B cell (primary cell): ENCODE measurements at regions not wholly inside any gene's neighbourhood (a gene's known extent, or its start where the extent isn't known, plus 50 kb on each side); places are given as distances from the start of the nearest gene placed in this dataset.

Source experiments
- ATAC-seq: fragments of 200-7000 bp; cut with Tn5 transposase; one replicate; pipeline ENCODE4 v1.10.0; 2021; ENCODE audit warnings: low read depth, mild to moderate bottlenecking, moderate number of reproducible peaks, moderate library complexity
- CTCF ChIA-PET: fragments of 350-600 bp; sonication (Branson Sonifier 250); formaldehyde crosslinking; loops from one replicate; lab custom pipeline; 2021; ENCODE audit warnings: antibody characterized with exemption, inconsistent platforms; lab: Charles Lee
- POLR2A ChIA-PET: fragments of 350-600 bp; sonication (Branson Sonifier 250); formaldehyde crosslinking; loops from one replicate; lab custom pipeline; 2021; ENCODE audit warnings: antibody characterized with exemption; lab: Charles Lee
- DNase-seq: peaks from one replicate; pipeline ENCODE4 v3.0.0; 2013
- H2AFZ ChIP-seq: 2 replicates; pipeline ENCODE4 v1.6.1; 2012; ENCODE audit warnings: mild to moderate bottlenecking, low read depth, low read length; ENCODE audit not compliant: insufficient read depth, poor library complexity, severe bottlenecking
- H3K27ac ChIP-seq, 2 donors: 1 replicate in 1 of 2; 2 replicates in 1 of 2; pipeline ENCODE4 v1.5.1; 2012 to 2013; ENCODE audit warnings: low read length in 2 of 2, mild to moderate bottlenecking in 2 of 2, moderate library complexity in 1 of 2
- H3K27me3 ChIP-seq, 4 experiments: fragments of 200-600 bp in 1 of 4; sonication (generic) in 1 of 4; replicated peaks in 1 of 4; 1 replicate in 2 of 4; 2 replicates in 2 of 4; pipeline versions ENCODE4 v1.6.1 to v1.7.0; 2013 to 2016; ENCODE audit warnings: low read length in 3 of 4, mild to moderate bottlenecking in 2 of 4, mixed read lengths in 1 of 4, moderate library complexity in 1 of 4; ENCODE audit not compliant: insufficient read depth in 4 of 4, control insufficient read depth in 3 of 4; ENCODE audit errors: control extremely low read depth in 1 of 4
- H3K36me3 ChIP-seq, 2 experiments: replicated peaks in 1 of 2; 1 replicate in 1 of 2; 2 replicates in 1 of 2; pipeline versions ENCODE4 v1.6.1 to v1.7.1; 2013; ENCODE audit warnings: low read length in 1 of 2; ENCODE audit not compliant: insufficient read depth in 2 of 2, control insufficient read depth in 1 of 2; ENCODE audit errors: control extremely low read depth in 1 of 2, extremely low read depth in 1 of 2
- H3K4me1 ChIP-seq, 2 donors: fragments of 200-600 bp in 1 of 2; sonication (generic) in 1 of 2; 1 replicate in 1 of 2; 2 replicates in 1 of 2; pipeline versions ENCODE4 v1.5.1 to v1.6.1; 2013 to 2017; ENCODE audit warnings: low read length in 2 of 2; ENCODE audit not compliant: control insufficient read depth in 2 of 2, insufficient read depth in 2 of 2
- H3K4me2 ChIP-seq: replicated peaks from 2 replicates; pipeline ENCODE3; 2012; ENCODE audit warnings: mild to moderate bottlenecking, low read depth, low read length; ENCODE audit not compliant: poor library complexity, severe bottlenecking
- H3K4me3 ChIP-seq, 5 experiments: fragments of 200-600 bp in 1 of 5; sonication (generic) in 1 of 5; 1 replicate in 3 of 5; 2 replicates in 2 of 5; pipeline versions ENCODE4 v1.5.1 to v1.7.0; 2011 to 2016; ENCODE audit warnings: low read length in 4 of 5, mild to moderate bottlenecking in 4 of 5, low read depth in 2 of 5, control low read depth in 1 of 5, moderate library complexity in 1 of 5; ENCODE audit not compliant: insufficient read depth in 1 of 5; ENCODE audit errors: control extremely low read depth in 1 of 5, extremely low read depth in 1 of 5
- H3K79me2 ChIP-seq: fragments of 200-600 bp; sonication (generic); one replicate; pipeline ENCODE4 v1.6.0; 2016; ENCODE audit warnings: low read length; ENCODE audit not compliant: control insufficient read depth, insufficient read depth
- H3K9ac ChIP-seq: fragments of 200-600 bp; sonication (generic); 2 replicates; pipeline ENCODE4 v1.6.1; 2017; ENCODE audit warnings: mild to moderate bottlenecking, low read length, moderate library complexity
- H3K9me3 ChIP-seq, 3 donors: one replicate each; pipeline versions ENCODE4 v1.6.1 to v1.7.1; 2013; ENCODE audit warnings: low read length in 2 of 3; ENCODE audit not compliant: control insufficient read depth in 2 of 3, insufficient read depth in 1 of 3; ENCODE audit errors: control extremely low read depth in 1 of 3
- H4K20me1 ChIP-seq: 2 replicates; pipeline ENCODE4 v1.6.0; 2012; ENCODE audit warnings: mild to moderate bottlenecking, low read length; ENCODE audit not compliant: insufficient read depth, control insufficient read depth, poor library complexity, severe bottlenecking
- H3K27ac Mint-ChIP-seq: one replicate; pipeline ENCODE4 v1.8.0; 2021; ENCODE audit warnings: mixed read lengths
- H3K27me3 Mint-ChIP-seq: one replicate; pipeline ENCODE4 v1.8.0; 2021; ENCODE audit warnings: mixed read lengths
- H3K4me1 Mint-ChIP-seq: one replicate; pipeline ENCODE4 v1.8.0; 2021; ENCODE audit warnings: mixed read lengths
- H3K4me3 Mint-ChIP-seq: one replicate; pipeline ENCODE4 v1.8.0; 2021; ENCODE audit warnings: mixed read lengths
- H3K9me3 Mint-ChIP-seq: one replicate; pipeline ENCODE4 v1.8.0; 2022; ENCODE audit warnings: mixed read lengths; ENCODE audit not compliant: insufficient read depth
- EZH2 ChIP-seq: IDR thresholded peaks from 2 replicates; pipeline ENCODE4 v1.6.1; 2012; ENCODE audit warnings: borderline replicate concordance, low read depth, mild to moderate bottlenecking, moderate library complexity, low read length; ENCODE audit not compliant: insufficient read depth, poor library complexity, severe bottlenecking
- WGBS: methylation state at CpG from one replicate; pipeline ENCODE4 v1.1.5; 2013; ENCODE audit warnings: missing lambda C conversion rate; ENCODE audit not compliant: insufficient coverage; 5-methylcytosine and 5-hydroxymethylcytosine counted together
- intact Hi-C: fragments of 100-400 bp; cut with micrococcal nuclease; formaldehyde crosslinking; loops from one replicate; pipeline ENCODE4 v1.10.0; 2022
- TF ChIP-seq, protein P1 (sequence below): fragments of 200-600 bp; IDR thresholded peaks from one replicate; pipeline ENCODE4 v1.8.0; 2022; ENCODE audit warnings: antibody characterized with exemption, mild to moderate bottlenecking

- no peaks in the 10 kb centered on the region for H4K20me1 ChIP-seq
- POLR2A ChIA-PET = no interaction called here
Observed at GRCh38 chr3:30084316-30084715, 522.1 kb upstream of the TGFBR2 start.

DNA sequence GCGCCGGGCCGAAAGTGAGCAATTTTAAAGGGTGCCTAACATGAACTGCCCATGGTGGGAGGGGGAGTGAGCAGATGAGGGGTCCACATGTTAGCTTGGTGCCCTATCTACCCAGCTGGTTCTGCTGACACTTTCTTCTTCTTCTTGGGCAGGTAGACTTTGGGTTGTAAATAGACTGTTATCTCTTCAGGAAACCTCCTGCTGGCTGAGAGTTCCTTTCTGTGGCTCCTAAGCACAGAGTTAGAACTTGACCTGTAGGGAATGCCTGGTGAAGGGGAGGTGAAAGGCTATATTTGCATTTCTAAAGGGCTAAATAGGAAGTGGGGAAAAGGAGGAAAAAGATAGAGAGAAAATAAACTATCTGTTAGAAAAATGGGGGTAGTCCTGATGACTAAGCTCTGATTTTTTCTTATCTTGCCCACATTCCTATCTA is 521.4 kb upstream of the TGFBR2 start:
- H3K27ac ChIP-seq = no peak overlapping the region
- CTCF ChIA-PET = no interaction called here
- no peaks in the 10 kb centered on the region for H3K27me3 Mint-ChIP-seq
- no peak overlapping the region for H3K4me2 ChIP-seq
- no peak for DNase-seq
- no peaks in the 10 kb centered on the region for H3K9me3 Mint-ChIP-seq
- no peaks in the 10 kb centered on the region for H3K36me3 ChIP-seq
- no peaks in the 10 kb centered on the region for H3K27me3 ChIP-seq
- POLR2A ChIA-PET = no interaction called here
- no peak overlapping the region for H3K4me3 ChIP-seq
- H3K9ac ChIP-seq = no peak overlapping the region
- WGBS = 100% methylated on average over 3 of the region's 3 CpGs
- no peaks in the 10 kb centered on the region for H3K4me1 Mint-ChIP-seq
- H4K20me1 ChIP-seq = no peaks in the 10 kb centered on the region
- H3K79me2 ChIP-seq = no peaks in the 10 kb centered on the region
- H3K9me3 ChIP-seq = no peaks in the 10 kb centered on the region
- no peak overlapping the region for H3K27ac Mint-ChIP-seq
- TF ChIP-seq EZH2 = no peak
- TF ChIP-seq, protein P1, sequence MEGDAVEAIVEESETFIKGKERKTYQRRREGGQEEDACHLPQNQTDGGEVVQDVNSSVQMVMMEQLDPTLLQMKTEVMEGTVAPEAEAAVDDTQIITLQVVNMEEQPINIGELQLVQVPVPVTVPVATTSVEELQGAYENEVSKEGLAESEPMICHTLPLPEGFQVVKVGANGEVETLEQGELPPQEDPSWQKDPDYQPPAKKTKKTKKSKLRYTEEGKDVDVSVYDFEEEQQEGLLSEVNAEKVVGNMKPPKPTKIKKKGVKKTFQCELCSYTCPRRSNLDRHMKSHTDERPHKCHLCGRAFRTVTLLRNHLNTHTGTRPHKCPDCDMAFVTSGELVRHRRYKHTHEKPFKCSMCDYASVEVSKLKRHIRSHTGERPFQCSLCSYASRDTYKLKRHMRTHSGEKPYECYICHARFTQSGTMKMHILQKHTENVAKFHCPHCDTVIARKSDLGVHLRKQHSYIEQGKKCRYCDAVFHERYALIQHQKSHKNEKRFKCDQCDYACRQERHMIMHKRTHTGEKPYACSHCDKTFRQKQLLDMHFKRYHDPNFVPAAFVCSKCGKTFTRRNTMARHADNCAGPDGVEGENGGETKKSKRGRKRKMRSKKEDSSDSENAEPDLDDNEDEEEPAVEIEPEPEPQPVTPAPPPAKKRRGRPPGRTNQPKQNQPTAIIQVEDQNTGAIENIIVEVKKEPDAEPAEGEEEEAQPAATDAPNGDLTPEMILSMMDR = no peak
- intact Hi-C loops = no loop called here
- ATAC-seq = no peak
- no peaks in the 10 kb centered on the region for H3K4me1 ChIP-seq
- H2AFZ ChIP-seq = no peak overlapping the region
- H3K4me3 Mint-ChIP-seq = no peak overlapping the region

More at GRCh38 chr3:30084316-30084715, 522.1 kb upstream of the TGFBR2 start:
- no peaks in the 10 kb centered on the region for H3K4me1 Mint-ChIP-seq
- no peaks in the 10 kb centered on the region for H3K9me3 ChIP-seq
- H3K27ac ChIP-seq = no peak overlapping the region
- H3K4me2 ChIP-seq = no peak overlapping the region
- DNase-seq (no peak), ATAC-seq (no peak)
- no peak for TF ChIP-seq EZH2
- TF ChIP-seq, protein P1 = no peak
- H3K27me3 ChIP-seq = no peaks in the 10 kb centered on the region
- CTCF ChIA-PET = no interaction called here
- no peak overlapping the region for H3K9ac ChIP-seq
- no peaks in the 10 kb centered on the region for H3K36me3 ChIP-seq
- H3K9me3 Mint-ChIP-seq = no peaks in the 10 kb centered on the region
- H3K27ac Mint-ChIP-seq = no peak overlapping the region
- H3K4me1 ChIP-seq = no peaks in the 10 kb centered on the region
- H3K4me3 ChIP-seq = no peak overlapping the region
- H2AFZ ChIP-seq = no peak overlapping the region
- H3K27me3 Mint-ChIP-seq = no peaks in the 10 kb centered on the region
- no peak overlapping the region for H3K4me3 Mint-ChIP-seq
- intact Hi-C loops = no loop called here
- WGBS = no CpG with 5 or more reads among the region's 5 CpGs
- no peaks in the 10 kb centered on the region for H3K79me2 ChIP-seq
